Gastrocnemius medialis (tissue), 4 donors: ENCODE measurements at regions not wholly inside any gene's neighbourhood (a gene's known extent, or its start where the extent isn't known, plus 50 kb on each side); places are given as distances from the start of the nearest gene placed in this dataset.

ENCODE experiments used
- ATAC-seq, 2 donors: fragments of 150-250 bp; one replicate each; pipeline ENCODE4 v1.9.1; 2016
- DNase-seq, 2 donors: peaks; one replicate each; pipeline ENCODE4 v3.0.0-alpha.2; 2019
- H3K27ac ChIP-seq, 4 donors: fragments of 200-600 bp; sonication (generic); 1 replicate in 1 of 4; 2 replicates in 3 of 4; pipeline ENCODE4 v1.5.1; 2016 to 2018; ENCODE audit warnings: mild to moderate bottlenecking in 2 of 4, moderate library complexity in 1 of 4
- H3K27me3 ChIP-seq, 3 donors: fragments of 200-600 bp; sonication (generic) in 2 of 3; 1 replicate in 1 of 3; 2 replicates in 2 of 3; pipeline versions ENCODE4 v1.5.1 to v1.6.0; 2016 to 2019; ENCODE audit warnings: mild to moderate bottlenecking in 1 of 3, moderate library complexity in 1 of 3
- H3K36me3 ChIP-seq, 2 donors: fragments of 200-600 bp; sonication (generic) in 1 of 2; one replicate each; pipeline ENCODE4 v1.5.1; 2017 to 2018
- H3K4me1 ChIP-seq, 2 donors: fragments of 200-600 bp; sonication (generic) in 1 of 2; one replicate each; pipeline ENCODE4 v1.5.1; 2016 to 2017; ENCODE audit warnings: mild to moderate bottlenecking in 2 of 2
- H3K4me3 ChIP-seq, 4 donors: fragments of 200-600 bp; sonication (generic) in 3 of 4; 1 replicate in 1 of 4; 2 replicates in 3 of 4; pipeline ENCODE4 v1.5.1; 2016 to 2019; ENCODE audit warnings: mild to moderate bottlenecking in 2 of 4
- H3K9me3 ChIP-seq, 3 donors: fragments of 200-600 bp; sonication (generic) in 2 of 3; 1 replicate in 1 of 3; 2 replicates in 2 of 3; pipeline ENCODE4 v1.5.1; 2016 to 2019
- CTCF ChIP-seq, 5 experiments: fragments of 450-650 bp in 3 of 5; fragments of 200-600 bp in 2 of 5; sonication (generic) in 2 of 5; IDR thresholded peaks in 4 of 5; conservative IDR thresholded peaks in 1 of 5; 1 replicate in 4 of 5; 2 replicates in 1 of 5; pipeline ENCODE4 v1.5.1; 2016 to 2019; ENCODE audit warnings: antibody characterized with exemption in 5 of 5, mild to moderate bottlenecking in 3 of 5, moderate library complexity in 3 of 5
- POLR2A ChIP-seq, 2 donors: fragments of 450-650 bp; IDR thresholded peaks; one replicate each; pipeline ENCODE4 v1.6.1; 2017; ENCODE audit warnings: antibody characterized with exemption in 2 of 2, mild to moderate bottlenecking in 2 of 2, moderate library complexity in 2 of 2
- in situ Hi-C, 4 donors: fragments of 200-750 bp; cut with MboI; loops; one replicate each; pipeline versions ENCODE4 v1.15.0 to v1.8.0; 2017; ENCODE audit warnings: low sequenced_read_pairs in 4 of 4
- intact Hi-C: fragments of 100-400 bp; cut with DNase I; formaldehyde crosslinking; loops from one replicate; pipeline ENCODE4 v1.15.1; 2023; ENCODE audit warnings: low total_unique reads

- no peak for ATAC-seq
- TF ChIP-seq POLR2A (IDR thresholded peaks at IDR 0.05) (no peak), CTCF (IDR thresholded peaks at IDR 0.05 in 4 of 5, conservative IDR thresholded peaks at IDR 0.05 in 1 of 5) (no peak)
- H3K4me1 ChIP-seq: no peaks in the 10 kb centered on the region
- no peaks in the 10 kb centered on the region for H3K9me3 ChIP-seq
- H3K4me3 ChIP-seq: no peak overlapping the region
- in situ Hi-C loops (no loop called here), intact Hi-C loops (no loop called here)
- DNase-seq: no peak
- H3K36me3 ChIP-seq: no peaks in the 10 kb centered on the region
- no peaks in the 10 kb centered on the region for H3K27me3 ChIP-seq
- H3K27ac ChIP-seq: no peak overlapping the region
These were observed 179.5 kb upstream of the SYNDIG1 start for GRCh38 chr20:24289737-24290481.

- DNase-seq: no peak
- TF ChIP-seq POLR2A (IDR thresholded peaks at IDR 0.05) (no peak), CTCF (IDR thresholded peaks at IDR 0.05 in 4 of 5, conservative IDR thresholded peaks at IDR 0.05 in 1 of 5) (no peak)
- in situ Hi-C loops (no loop called here), intact Hi-C loops (no loop called here)
- Histone ChIP-seq H3K4me3 (no peak overlapping the region), H3K36me3 (no peaks in the 10 kb centered on the region), H3K27ac (no peak overlapping the region), H3K27me3 (no peaks in the 10 kb centered on the region), H3K9me3 (no peaks in the 10 kb centered on the region), H3K4me1 (no peaks in the 10 kb centered on the region)
- no peak for ATAC-seq
These were observed 186.2 kb upstream of the SYNDIG1 start for GRCh38 chr20:24283186-24283585.

GRCh38 chr20:24277196-24277595 lies 192.2 kb upstream of the SYNDIG1 start:
- Histone ChIP-seq H3K9me3 (no peaks in the 10 kb centered on the region), H3K4me3 (no peak overlapping the region), H3K4me1 (no peaks in the 10 kb centered on the region), H3K27me3 (peaks cover 0 to 2% (median 0%) of the 10 kb centered on the region in 3 donors), H3K27ac (no peak overlapping the region), H3K36me3 (no peaks in the 10 kb centered on the region)
- intact Hi-C loops: no loop called here
- no peak for DNase-seq
- ATAC-seq: no peak
- no peak for TF ChIP-seq CTCF (IDR thresholded peaks at IDR 0.05 in 4 of 5, conservative IDR thresholded peaks at IDR 0.05 in 1 of 5)
- TF ChIP-seq POLR2A (IDR thresholded peaks at IDR 0.05): no peak
- in situ Hi-C loops: no loop called here

- intact Hi-C loops: no loop called here
- ATAC-seq: no peak
- in situ Hi-C loops: no loop called here
- Histone ChIP-seq H3K9me3 (no peaks in the 10 kb centered on the region), H3K27ac (no peak overlapping the region), H3K36me3 (no peaks in the 10 kb centered on the region), H3K27me3 (peaks cover 0 to 2% (median 0%) of the 10 kb centered on the region in 3 donors), H3K4me1 (no peaks in the 10 kb centered on the region), H3K4me3 (no peak overlapping the region)
- TF ChIP-seq CTCF (IDR thresholded peaks at IDR 0.05 in 4 of 5, conservative IDR thresholded peaks at IDR 0.05 in 1 of 5) (no peak), POLR2A (IDR thresholded peaks at IDR 0.05) (no peak)
- DNase-seq: no peak
These were observed 193.3 kb upstream of the SYNDIG1 start for GRCh38 chr20:24275946-24276705.
